ENCODE measurements at regions not wholly inside any gene's neighbourhood (a gene's known extent, or its start where the extent isn't known, plus 50 kb on each side); places are given as distances from the start of the nearest gene placed in this dataset.

GRCh38 chr13:32914686-32915085, 101.5 kb upstream of the KL start:
- DNase-seq = no peak

- no peak for DNase-seq
These were observed 98.7 kb upstream of the KL start for GRCh38 chr13:32917504-32917903.

GRCh38 chr13:32923725-32924124, 92.5 kb upstream of the KL start:
- no peak for DNase-seq

GRCh38 chr13:32924886-32925285, 91.3 kb upstream of the KL start:
- no peak for DNase-seq

- no peak for DNase-seq
These were observed 90.7 kb upstream of the KL start for GRCh38 chr13:32925506-32925905.

- DNase-seq = no peak
These were observed 83.8 kb upstream of the KL start for GRCh38 chr13:32932376-32932775.

GRCh38 chr13:32936716-32937115, 79.5 kb upstream of the KL start:
- no peak for DNase-seq

GRCh38 chr13:32938314-32938713, 77.9 kb upstream of the KL start:
- DNase-seq = no peak

GRCh38 chr13:32938907-32939306, 77.3 kb upstream of the KL start:
- DNase-seq = no peak

GRCh38 chr13:32940601-32941000, 75.6 kb upstream of the KL start:
- no peak for DNase-seq

- DNase-seq = no peak
These were observed 74.9 kb upstream of the KL start for GRCh38 chr13:32941368-32941767.

- no peak for DNase-seq
These were observed 69.7 kb upstream of the KL start for GRCh38 chr13:32946558-32946957.

- DNase-seq = peak in 1 of 6 experiments; percentile 1
These were observed 68.6 kb upstream of the KL start for GRCh38 chr13:32947411-32948276.

GRCh38 chr13:32949820-32950219, 66.4 kb upstream of the KL start:
- no peak for DNase-seq

- DNase-seq = no peak
These were observed 64.6 kb upstream of the KL start for GRCh38 chr13:32951580-32951979.

- no peak for DNase-seq
These were observed 60.2 kb upstream of the KL start for GRCh38 chr13:32955881-32956594.

GRCh38 chr13:32956595-32956933, 59.7 kb upstream of the KL start:
- no peak for DNase-seq

- DNase-seq = no peak
These were observed 55.6 kb upstream of the KL start for GRCh38 chr13:32960626-32961025.

GRCh38 chr13:32961724-32962123, 54.5 kb upstream of the KL start:
- no peak for DNase-seq

GRCh38 chr13:32962342-32962741, 53.9 kb upstream of the KL start:
- DNase-seq = no peak

GRCh38 chr13:32964987-32965386, 51.2 kb upstream of the KL start:
- no peak for DNase-seq

All from stimulated activated naive CD4-positive, alpha-beta T cell (primary cell).